SK-N-SH treated with all-trans-retinoic acid at 6 μM for 48 hours (cell line): ENCODE measurements at regions not wholly inside any gene's neighbourhood (a gene's known extent, or its start where the extent isn't known, plus 50 kb on each side); places are given as distances from the start of the nearest gene placed in this dataset.

Experiments used
- ATAC-seq: fragments of 200-7000 bp; cut with Tn5 transposase; 3 replicates; pipeline ENCODE4 v1.9.1; 2020; ENCODE audit warnings: mild to moderate bottlenecking, moderate library complexity
- ARNTL ChIP-seq: fragments of 450-650 bp; formaldehyde crosslinking; IDR thresholded peaks from 2 replicates; pipeline ENCODE4 v1.5.0; 2020; ENCODE audit warnings: low read depth, mild to moderate bottlenecking, moderate library complexity, borderline replicate concordance
- BACH2 ChIP-seq: fragments of 250-450 bp; sonication (Bioruptor Pico); IDR thresholded peaks from 2 replicates; pipeline ENCODE4 v1.9.0; 2021; ENCODE audit warnings: mild to moderate bottlenecking, borderline replicate concordance
- CREB5 ChIP-seq: fragments of 250-450 bp; sonication (Bioruptor Pico); IDR thresholded peaks from 2 replicates; pipeline ENCODE4 v1.5.1; 2020; ENCODE audit warnings: low read depth, mild to moderate bottlenecking, moderate library complexity
- CSDC2 ChIP-seq: fragments of 250-450 bp; sonication (Bioruptor Pico); IDR thresholded peaks from 2 replicates; pipeline ENCODE4 v1.5.0; 2020; ENCODE audit warnings: mild to moderate bottlenecking, moderate library complexity
- CSRNP3 ChIP-seq: fragments of 250-450 bp; sonication (Bioruptor Pico); IDR thresholded peaks from 2 replicates; pipeline ENCODE4 v1.5.1; 2021; ENCODE audit warnings: mild to moderate bottlenecking, moderate library complexity
- ESRRG ChIP-seq: fragments of 250-450 bp; sonication (Bioruptor Pico); IDR thresholded peaks from 2 replicates; pipeline ENCODE4 v1.6.1; 2021; ENCODE audit warnings: mild to moderate bottlenecking
- ISL1 ChIP-seq: fragments of 250-450 bp; sonication (Bioruptor Pico); IDR thresholded peaks from 2 replicates; pipeline ENCODE4 v2.1.2; 2022; ENCODE audit warnings: mild to moderate bottlenecking, moderate library complexity
- PPARA ChIP-seq: fragments of 250-450 bp; sonication (Bioruptor Pico); IDR thresholded peaks from 2 replicates; pipeline ENCODE4 v1.5.0; 2020; ENCODE audit warnings: mild to moderate bottlenecking, borderline replicate concordance
- RARB ChIP-seq: fragments of 250-450 bp; sonication (Bioruptor Pico); IDR thresholded peaks from 2 replicates; pipeline ENCODE4 v1.8.0; 2021; ENCODE audit warnings: mild to moderate bottlenecking, moderate library complexity
- SNAI2 ChIP-seq: fragments of 250-450 bp; sonication (Bioruptor Pico); IDR thresholded peaks from 2 replicates; pipeline ENCODE4 v1.5.0; 2020; ENCODE audit warnings: mild to moderate bottlenecking, moderate library complexity
- TCF4 ChIP-seq: fragments of 250-450 bp; sonication (Bioruptor Pico); IDR thresholded peaks from 2 replicates; pipeline ENCODE4 v1.8.0; 2021; ENCODE audit warnings: mild to moderate bottlenecking, moderate library complexity, borderline replicate concordance
- TSHZ2 ChIP-seq: fragments of 250-450 bp; sonication (Bioruptor Pico); IDR thresholded peaks from 2 replicates; pipeline ENCODE4 v1.5.0; 2020; ENCODE audit warnings: mild to moderate bottlenecking, moderate library complexity
- ZNF565 ChIP-seq: fragments of 450-650 bp; formaldehyde crosslinking; conservative IDR thresholded peaks from 2 replicates; pipeline ENCODE4 v1.5.0; 2020; ENCODE audit warnings: low read depth, mild to moderate bottlenecking, moderate library complexity
- ZNF70 ChIP-seq: fragments of 450-650 bp; formaldehyde crosslinking; IDR thresholded peaks from 2 replicates; pipeline ENCODE4 v1.5.0; 2020; ENCODE audit warnings: mild to moderate bottlenecking, moderate library complexity
- ZNF8 ChIP-seq: fragments of 450-650 bp; formaldehyde crosslinking; IDR thresholded peaks from 2 replicates; pipeline ENCODE4 v1.5.0; 2020; ENCODE audit warnings: mild to moderate bottlenecking, moderate library complexity
- TF ChIP-seq, protein P1 (sequence below): fragments of 250-450 bp; sonication (Bioruptor Pico); IDR thresholded peaks from 2 replicates; pipeline ENCODE4 v1.8.0; 2021; ENCODE audit warnings: low read depth, mild to moderate bottlenecking, moderate library complexity, borderline replicate concordance
- TF ChIP-seq, protein P2 (sequence below): fragments of 250-450 bp; sonication (Bioruptor Pico); IDR thresholded peaks from 2 replicates; pipeline ENCODE4 v1.8.0; 2020; ENCODE audit warnings: mild to moderate bottlenecking, moderate library complexity, borderline replicate concordance

DNA sequence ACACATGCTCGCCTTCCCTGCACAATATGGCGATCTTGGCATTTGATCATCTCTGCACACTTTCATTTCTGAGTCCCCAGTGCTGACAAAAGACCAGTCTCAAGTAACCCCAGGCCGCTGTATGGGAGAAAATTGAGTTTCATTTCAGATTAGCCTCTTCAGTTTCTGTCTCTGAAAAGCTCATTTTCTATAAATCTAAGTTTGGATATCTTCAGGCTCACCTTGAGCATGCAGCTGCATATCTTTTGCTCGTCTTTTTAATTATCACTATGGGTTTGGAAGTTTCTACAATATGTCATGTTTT, 169.1 kb upstream of the MAST4 start (continued):
- TF ChIP-seq ZNF565 (CRISPR knock-in tag) (no peak), TSHZ2 (CRISPR knock-in tag) (no peak), BACH2 (CRISPR knock-in tag) (no peak)

DNA sequence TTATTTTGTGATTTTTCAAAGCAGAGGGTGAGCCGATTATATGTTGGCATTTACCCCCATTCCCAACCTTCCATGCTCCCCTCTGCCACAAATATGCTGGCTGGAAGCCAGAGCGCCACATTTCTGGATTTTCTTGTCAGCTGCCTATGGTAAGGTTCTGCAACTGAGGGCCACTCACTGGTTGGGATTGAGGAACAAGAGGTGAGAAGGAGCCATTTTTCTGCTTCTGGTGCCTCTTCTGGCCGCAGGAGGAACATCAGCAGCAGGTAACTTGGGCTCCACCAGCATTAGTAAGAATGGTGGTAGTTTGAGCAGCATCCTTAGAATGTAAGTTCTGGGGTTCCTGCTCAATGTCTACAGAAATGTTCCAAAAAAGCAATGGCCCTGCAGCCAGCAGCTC, 159.5 kb upstream of the MAST4 start:
- TF ChIP-seq ZNF8 (CRISPR knock-in tag): no peak
- no peak for TF ChIP-seq SNAI2
- no peak for TF ChIP-seq PPARA (CRISPR knock-in tag)
- TF ChIP-seq, protein P1, sequence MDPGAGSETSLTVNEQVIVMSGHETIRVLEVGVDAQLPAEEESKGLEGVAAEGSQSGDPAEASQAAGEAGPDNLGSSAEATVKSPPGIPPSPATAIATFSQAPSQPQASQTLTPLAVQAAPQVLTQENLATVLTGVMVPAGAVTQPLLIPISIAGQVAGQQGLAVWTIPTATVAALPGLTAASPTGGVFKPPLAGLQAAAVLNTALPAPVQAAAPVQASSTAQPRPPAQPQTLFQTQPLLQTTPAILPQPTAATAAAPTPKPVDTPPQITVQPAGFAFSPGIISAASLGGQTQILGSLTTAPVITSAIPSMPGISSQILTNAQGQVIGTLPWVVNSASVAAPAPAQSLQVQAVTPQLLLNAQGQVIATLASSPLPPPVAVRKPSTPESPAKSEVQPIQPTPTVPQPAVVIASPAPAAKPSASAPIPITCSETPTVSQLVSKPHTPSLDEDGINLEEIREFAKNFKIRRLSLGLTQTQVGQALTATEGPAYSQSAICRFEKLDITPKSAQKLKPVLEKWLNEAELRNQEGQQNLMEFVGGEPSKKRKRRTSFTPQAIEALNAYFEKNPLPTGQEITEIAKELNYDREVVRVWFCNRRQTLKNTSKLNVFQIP: no peak
- TF ChIP-seq, protein P2, sequence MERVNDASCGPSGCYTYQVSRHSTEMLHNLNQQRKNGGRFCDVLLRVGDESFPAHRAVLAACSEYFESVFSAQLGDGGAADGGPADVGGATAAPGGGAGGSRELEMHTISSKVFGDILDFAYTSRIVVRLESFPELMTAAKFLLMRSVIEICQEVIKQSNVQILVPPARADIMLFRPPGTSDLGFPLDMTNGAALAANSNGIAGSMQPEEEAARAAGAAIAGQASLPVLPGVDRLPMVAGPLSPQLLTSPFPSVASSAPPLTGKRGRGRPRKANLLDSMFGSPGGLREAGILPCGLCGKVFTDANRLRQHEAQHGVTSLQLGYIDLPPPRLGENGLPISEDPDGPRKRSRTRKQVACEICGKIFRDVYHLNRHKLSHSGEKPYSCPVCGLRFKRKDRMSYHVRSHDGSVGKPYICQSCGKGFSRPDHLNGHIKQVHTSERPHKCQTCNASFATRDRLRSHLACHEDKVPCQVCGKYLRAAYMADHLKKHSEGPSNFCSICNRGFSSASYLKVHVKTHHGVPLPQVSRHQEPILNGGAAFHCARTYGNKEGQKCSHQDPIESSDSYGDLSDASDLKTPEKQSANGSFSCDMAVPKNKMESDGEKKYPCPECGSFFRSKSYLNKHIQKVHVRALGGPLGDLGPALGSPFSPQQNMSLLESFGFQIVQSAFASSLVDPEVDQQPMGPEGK (CRISPR knock-in tag): no peak
- TF ChIP-seq ARNTL (CRISPR knock-in tag): no peak
- TF ChIP-seq BACH2 (CRISPR knock-in tag): no peak
- TF ChIP-seq, all 23 proteins: peak for 0

DNA sequence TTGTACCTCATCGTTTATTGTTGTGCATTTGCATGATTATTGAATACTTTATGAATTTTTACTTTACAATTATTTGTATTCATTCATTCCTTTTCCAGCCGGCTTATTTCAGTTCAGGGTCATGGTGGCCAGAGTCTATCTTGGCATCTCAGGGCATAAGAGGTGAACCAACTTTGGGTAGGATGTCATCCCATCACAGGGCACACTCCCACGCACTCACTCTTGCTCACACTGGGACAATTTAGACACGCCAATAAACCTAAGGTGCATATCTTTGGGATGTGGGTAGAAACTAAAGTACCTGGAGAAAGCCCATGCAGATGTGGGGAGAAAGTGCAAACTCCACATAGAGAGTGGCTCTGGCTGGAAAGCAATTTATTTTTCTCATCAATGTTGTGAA, 158.1 kb upstream of the MAST4 start:
- ATAC-seq: no peak
- TF ChIP-seq ZNF8 (CRISPR knock-in tag) (no peak), ISL1 (CRISPR knock-in tag) (no peak), ZNF565 (CRISPR knock-in tag) (no peak), BACH2 (CRISPR knock-in tag) (no peak), CSDC2 (CRISPR knock-in tag) (no peak), TCF4 (CRISPR knock-in tag) (no peak), RARB (no peak), PPARA (CRISPR knock-in tag) (no peak), CREB5 (CRISPR knock-in tag) (no peak), ZNF70 (no peak), CSRNP3 (CRISPR knock-in tag) (no peak)
- TF ChIP-seq, protein P2 (CRISPR knock-in tag): no peak

More for the DNA sequence above, 159.5 kb upstream of the MAST4 start:
- ATAC-seq: no peak

- TF ChIP-seq ESRRG: no peak
- TF ChIP-seq, all 23 proteins: peak for 0
Observed at GRCh38 chr5:66438696-66439095, 157.5 kb upstream of the MAST4 start.

More at GRCh38 chr5:66438696-66439095, 157.5 kb upstream of the MAST4 start:
- no peak for ATAC-seq
